ENCODE measurements at regions not wholly inside any gene's neighbourhood (a gene's known extent, or its start where the extent isn't known, plus 50 kb on each side); places are given as distances from the start of the nearest gene placed in this dataset.

DNA sequence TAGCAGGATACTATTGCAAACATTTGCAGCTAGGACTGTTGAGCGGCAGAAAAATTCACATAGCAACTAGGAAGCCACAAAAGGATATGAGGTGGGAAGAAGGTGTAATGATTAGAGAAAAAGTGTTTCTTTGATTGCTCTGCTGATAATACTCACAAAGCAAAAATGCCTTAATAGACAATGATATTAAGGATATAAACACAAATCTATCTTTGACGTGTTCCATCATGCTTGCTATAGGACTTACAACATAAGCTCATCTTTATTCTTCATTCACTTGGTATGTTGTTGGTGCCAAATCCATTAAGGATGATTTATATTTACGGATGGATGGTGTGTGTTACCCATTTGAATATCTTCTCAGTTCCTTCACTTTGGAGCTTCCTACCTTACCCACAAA is 309.3 kb downstream of the GPR37 start:
- Mint-ChIP-seq H3K4me3 (no peak overlapping the region), H3K36me3 (ENCODE audit: low read depth) (no peaks in the 10 kb centered on the region), H3K27ac (no peak overlapping the region), H3K27me3 (ENCODE audit: low read depth) (no peaks in the 10 kb centered on the region), H3K4me1 (ENCODE audit: low read depth) (no peaks in the 10 kb centered on the region), H3K9me3 (no peaks in the 10 kb centered on the region)
- no peak for DNase-seq (ENCODE audit: low spot score)

- Mint-ChIP-seq H3K36me3 (ENCODE audit: low read depth) (no peaks in the 10 kb centered on the region), H3K4me1 (ENCODE audit: low read depth) (no peaks in the 10 kb centered on the region), H3K27ac (no peak overlapping the region), H3K27me3 (ENCODE audit: low read depth) (no peaks in the 10 kb centered on the region), H3K9me3 (no peaks in the 10 kb centered on the region), H3K4me3 (no peak overlapping the region)
- no peak for DNase-seq (ENCODE audit: low spot score)
Measured at GRCh38 chr7:124452186-124452585, 313.4 kb downstream of the GPR37 start.

DNA sequence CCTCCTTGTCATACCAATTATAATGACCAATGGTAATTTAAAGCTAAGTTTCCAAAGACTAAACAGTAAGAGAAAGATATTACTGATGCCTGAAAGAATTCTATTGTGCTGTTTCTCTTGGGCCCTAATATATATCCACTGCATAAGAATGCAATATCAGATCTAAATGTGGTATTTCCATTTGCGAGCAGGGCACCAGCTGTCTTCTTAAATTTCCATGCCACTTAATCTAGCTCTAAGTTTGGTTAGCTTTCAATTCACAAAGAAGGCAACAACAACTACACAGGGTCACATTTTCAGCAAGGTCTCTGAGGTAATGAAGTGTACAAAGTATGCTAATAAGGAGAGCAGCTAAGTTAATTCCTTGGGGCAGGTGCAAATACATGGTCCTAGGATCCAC is 315.7 kb downstream of the GPR37 start:
- DNase-seq (ENCODE audit: low spot score), result no peak
- Mint-ChIP-seq H3K36me3 (ENCODE audit: low read depth) (no peaks in the 10 kb centered on the region), H3K4me3 (no peak overlapping the region), H3K9me3 (no peaks in the 10 kb centered on the region), H3K4me1 (ENCODE audit: low read depth) (no peaks in the 10 kb centered on the region), H3K27ac (no peak overlapping the region), H3K27me3 (ENCODE audit: low read depth) (no peaks in the 10 kb centered on the region)

GRCh38 chr7:124444696-124445480 is 320.7 kb downstream of the GPR37 start:
- H3K36me3 Mint-ChIP-seq (ENCODE audit: low read depth), result no peaks in the 10 kb centered on the region
- no peaks in the 10 kb centered on the region for H3K9me3 Mint-ChIP-seq
- no peaks in the 10 kb centered on the region for H3K27me3 Mint-ChIP-seq (ENCODE audit: low read depth)
- H3K4me1 Mint-ChIP-seq (ENCODE audit: low read depth), result no peaks in the 10 kb centered on the region
- no peak overlapping the region for H3K27ac Mint-ChIP-seq
- DNase-seq (ENCODE audit: low spot score), result no peak
- H3K4me3 Mint-ChIP-seq, result no peak overlapping the region

GRCh38 chr7:124443762-124444161 is 321.8 kb downstream of the GPR37 start:
- no peaks in the 10 kb centered on the region for H3K36me3 Mint-ChIP-seq (ENCODE audit: low read depth)
- DNase-seq (ENCODE audit: low spot score), result no peak
- H3K4me3 Mint-ChIP-seq, result no peak overlapping the region
- H3K9me3 Mint-ChIP-seq, result no peaks in the 10 kb centered on the region
- H3K27me3 Mint-ChIP-seq (ENCODE audit: low read depth), result no peaks in the 10 kb centered on the region
- H3K27ac Mint-ChIP-seq, result no peak overlapping the region
- H3K4me1 Mint-ChIP-seq (ENCODE audit: low read depth), result no peaks in the 10 kb centered on the region

- no peak overlapping the region for H3K27ac Mint-ChIP-seq
- no peaks in the 10 kb centered on the region for H3K9me3 Mint-ChIP-seq
- H3K4me1 Mint-ChIP-seq (ENCODE audit: low read depth), result no peaks in the 10 kb centered on the region
- H3K27me3 Mint-ChIP-seq (ENCODE audit: low read depth), result no peaks in the 10 kb centered on the region
- no peak overlapping the region for H3K4me3 Mint-ChIP-seq
- H3K36me3 Mint-ChIP-seq (ENCODE audit: low read depth), result no peaks in the 10 kb centered on the region
- DNase-seq (ENCODE audit: low spot score), result no peak
Measured at GRCh38 chr7:124440081-124440480, 325.5 kb downstream of the GPR37 start.

DNA sequence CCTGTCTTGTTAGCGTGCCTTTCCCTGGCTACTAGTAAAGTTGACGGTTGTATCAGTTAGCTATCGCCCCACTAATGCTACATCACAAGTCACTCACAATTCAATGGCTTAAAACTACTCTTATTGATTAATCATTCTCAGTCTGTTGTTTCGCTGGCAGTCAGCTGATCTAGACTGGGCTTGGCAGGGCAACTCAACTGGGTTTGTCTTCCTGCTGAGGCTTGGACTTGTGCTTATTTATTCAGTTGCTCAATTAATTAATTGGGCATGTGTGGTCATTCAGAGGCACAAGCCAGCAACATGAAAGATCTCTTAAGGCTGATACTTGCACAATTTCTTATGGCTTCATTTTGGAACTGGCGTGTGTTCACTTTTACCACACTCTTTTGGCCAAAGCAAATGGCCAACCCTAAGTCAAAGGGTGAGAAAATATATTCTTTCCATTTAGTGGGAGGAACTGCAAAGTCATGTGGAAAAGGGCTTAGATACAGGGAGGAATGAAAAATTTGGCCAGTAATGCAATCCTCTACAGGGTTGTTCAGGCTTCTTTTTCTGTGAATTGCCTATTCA is 333.5 kb downstream of the GPR37 start:
- H3K9me3 Mint-ChIP-seq, result no peaks in the 10 kb centered on the region
- DNase-seq (ENCODE audit: low spot score), result no peak
- no peak overlapping the region for H3K27ac Mint-ChIP-seq
- H3K27me3 Mint-ChIP-seq (ENCODE audit: low read depth), result no peaks in the 10 kb centered on the region
- H3K4me3 Mint-ChIP-seq, result no peak overlapping the region
- H3K36me3 Mint-ChIP-seq (ENCODE audit: low read depth), result no peaks in the 10 kb centered on the region
- H3K4me1 Mint-ChIP-seq (ENCODE audit: low read depth), result no peaks in the 10 kb centered on the region

DNA sequence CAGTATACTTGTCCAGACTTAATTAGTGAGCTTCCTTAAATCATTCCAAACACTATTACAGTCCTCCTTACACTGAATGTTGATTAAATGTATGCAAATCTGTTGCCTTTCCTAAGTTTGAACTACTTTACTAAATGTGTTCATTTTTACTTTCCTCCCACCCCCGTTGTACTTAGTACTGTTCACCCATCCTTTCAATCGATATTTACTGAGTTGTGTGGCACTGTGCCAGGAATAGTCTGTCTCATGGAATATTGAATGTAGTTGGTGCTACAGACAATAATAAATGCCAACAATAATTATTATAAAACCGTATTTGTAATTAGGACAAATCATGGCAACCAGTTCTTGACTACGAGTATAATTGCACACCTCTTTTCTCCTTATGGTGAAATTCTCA is 335.7 kb downstream of the GPR37 start:
- Mint-ChIP-seq H3K27ac (no peak overlapping the region), H3K36me3 (ENCODE audit: low read depth) (no peaks in the 10 kb centered on the region), H3K27me3 (ENCODE audit: low read depth) (no peaks in the 10 kb centered on the region), H3K9me3 (no peaks in the 10 kb centered on the region), H3K4me1 (ENCODE audit: low read depth) (no peaks in the 10 kb centered on the region), H3K4me3 (no peak overlapping the region)
- no peak for DNase-seq (ENCODE audit: low spot score)

GRCh38 chr7:124428781-124429180 is 336.8 kb downstream of the GPR37 start:
- Mint-ChIP-seq H3K36me3 (ENCODE audit: low read depth) (no peaks in the 10 kb centered on the region), H3K27ac (no peak overlapping the region), H3K27me3 (ENCODE audit: low read depth) (no peaks in the 10 kb centered on the region), H3K4me3 (no peak overlapping the region), H3K4me1 (ENCODE audit: low read depth) (no peaks in the 10 kb centered on the region), H3K9me3 (no peaks in the 10 kb centered on the region)
- DNase-seq (ENCODE audit: low spot score), result no peak

DNA sequence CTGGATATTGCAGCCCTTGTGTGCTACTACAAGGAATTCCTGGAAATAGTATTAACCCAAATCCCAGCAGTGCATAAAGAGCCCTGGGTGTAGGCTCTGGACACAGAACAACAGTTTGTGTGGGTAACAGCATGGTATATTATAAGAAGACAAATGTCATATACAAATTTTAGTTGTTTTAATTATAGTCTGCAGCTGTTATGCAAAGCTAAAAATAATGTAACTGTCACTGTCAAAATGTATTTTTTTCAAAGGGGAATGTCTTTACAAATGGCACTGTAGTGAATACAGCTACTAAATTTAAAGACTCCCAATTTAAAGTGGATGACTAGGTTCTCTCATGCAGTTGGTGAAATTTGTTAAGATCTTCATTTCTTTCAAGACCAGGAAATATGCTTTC is 339.0 kb downstream of the GPR37 start:
- Mint-ChIP-seq H3K4me3 (no peak overlapping the region), H3K27me3 (ENCODE audit: low read depth) (no peaks in the 10 kb centered on the region), H3K27ac (no peak overlapping the region), H3K36me3 (ENCODE audit: low read depth) (no peaks in the 10 kb centered on the region), H3K9me3 (no peaks in the 10 kb centered on the region), H3K4me1 (ENCODE audit: low read depth) (no peaks in the 10 kb centered on the region)
- no peak for DNase-seq (ENCODE audit: low spot score)

GRCh38 chr7:124423863-124424262 is 341.7 kb downstream of the GPR37 start:
- no peak overlapping the region for H3K4me3 Mint-ChIP-seq
- H3K4me1 Mint-ChIP-seq (ENCODE audit: low read depth), result no peaks in the 10 kb centered on the region
- H3K36me3 Mint-ChIP-seq (ENCODE audit: low read depth), result no peaks in the 10 kb centered on the region
- DNase-seq (ENCODE audit: low spot score), result no peak
- no peak overlapping the region for H3K27ac Mint-ChIP-seq
- H3K9me3 Mint-ChIP-seq, result no peaks in the 10 kb centered on the region
- H3K27me3 Mint-ChIP-seq (ENCODE audit: low read depth), result no peaks in the 10 kb centered on the region

DNA sequence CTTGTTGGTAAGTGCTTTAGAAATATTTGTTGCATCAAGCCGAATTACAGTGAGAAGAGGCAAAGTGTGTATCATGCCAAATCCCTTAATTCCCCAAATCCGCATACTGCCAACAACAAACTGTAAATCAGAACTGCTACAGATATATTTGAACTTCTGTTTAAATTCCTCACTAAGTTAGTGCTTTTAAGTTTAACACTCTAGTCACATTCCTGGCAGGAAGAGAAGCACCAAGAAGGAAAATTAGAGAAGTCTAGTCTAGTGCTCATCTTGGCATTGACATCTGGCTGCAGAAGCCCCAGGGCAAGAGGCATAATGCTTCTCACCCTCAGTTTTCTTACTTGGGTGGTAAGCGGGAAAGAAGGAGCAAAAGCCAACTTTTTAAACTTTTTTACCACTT is 343.5 kb downstream of the GPR37 start:
- Mint-ChIP-seq H3K4me3 (no peak overlapping the region), H3K36me3 (ENCODE audit: low read depth) (no peaks in the 10 kb centered on the region), H3K9me3 (no peaks in the 10 kb centered on the region), H3K27ac (no peak overlapping the region), H3K4me1 (ENCODE audit: low read depth) (no peaks in the 10 kb centered on the region), H3K27me3 (ENCODE audit: low read depth) (no peaks in the 10 kb centered on the region)
- no peak for DNase-seq (ENCODE audit: low spot score)

GRCh38 chr7:124420367-124420766 is 345.2 kb downstream of the GPR37 start:
- no peaks in the 10 kb centered on the region for H3K36me3 Mint-ChIP-seq (ENCODE audit: low read depth)
- no peak overlapping the region for H3K27ac Mint-ChIP-seq
- H3K4me3 Mint-ChIP-seq, result no peak overlapping the region
- DNase-seq (ENCODE audit: low spot score), result no peak
- H3K4me1 Mint-ChIP-seq (ENCODE audit: low read depth), result no peaks in the 10 kb centered on the region
- no peaks in the 10 kb centered on the region for H3K9me3 Mint-ChIP-seq
- H3K27me3 Mint-ChIP-seq (ENCODE audit: low read depth), result no peaks in the 10 kb centered on the region

GRCh38 chr7:124413029-124413428 is 352.6 kb downstream of the GPR37 start:
- Mint-ChIP-seq H3K27me3 (ENCODE audit: low read depth) (no peaks in the 10 kb centered on the region), H3K4me1 (ENCODE audit: low read depth) (no peaks in the 10 kb centered on the region), H3K9me3 (no peaks in the 10 kb centered on the region), H3K27ac (no peak overlapping the region), H3K4me3 (no peak overlapping the region), H3K36me3 (ENCODE audit: low read depth) (no peaks in the 10 kb centered on the region)
- DNase-seq (ENCODE audit: low spot score), result no peak

- DNase-seq (ENCODE audit: low spot score), result no peak
- no peaks in the 10 kb centered on the region for H3K4me1 Mint-ChIP-seq (ENCODE audit: low read depth)
- no peak overlapping the region for H3K27ac Mint-ChIP-seq
- no peaks in the 10 kb centered on the region for H3K9me3 Mint-ChIP-seq
- H3K36me3 Mint-ChIP-seq (ENCODE audit: low read depth), result no peaks in the 10 kb centered on the region
- no peaks in the 10 kb centered on the region for H3K27me3 Mint-ChIP-seq (ENCODE audit: low read depth)
- H3K4me3 Mint-ChIP-seq, result no peak overlapping the region
Measured at GRCh38 chr7:124412531-124412930, 353.1 kb downstream of the GPR37 start.
